GF-D8 (cell line): ENCODE measurements at regions not wholly inside any gene's neighbourhood (a gene's known extent, or its start where the extent isn't known, plus 50 kb on each side); places are given as distances from the start of the nearest gene placed in this dataset.
A peak's percentile ranks its signal among the peaks of the same experiment; 100 is the strongest.

Experiments used
- DNase-seq: peaks from one replicate; lab custom pipeline; 2025; lab: John Stamatoyannopoulos, UW

- no peak for DNase-seq
Observed at GRCh38 chr12:132424811-132425210, 65.1 kb upstream of the FBRSL1 start.

DNA sequence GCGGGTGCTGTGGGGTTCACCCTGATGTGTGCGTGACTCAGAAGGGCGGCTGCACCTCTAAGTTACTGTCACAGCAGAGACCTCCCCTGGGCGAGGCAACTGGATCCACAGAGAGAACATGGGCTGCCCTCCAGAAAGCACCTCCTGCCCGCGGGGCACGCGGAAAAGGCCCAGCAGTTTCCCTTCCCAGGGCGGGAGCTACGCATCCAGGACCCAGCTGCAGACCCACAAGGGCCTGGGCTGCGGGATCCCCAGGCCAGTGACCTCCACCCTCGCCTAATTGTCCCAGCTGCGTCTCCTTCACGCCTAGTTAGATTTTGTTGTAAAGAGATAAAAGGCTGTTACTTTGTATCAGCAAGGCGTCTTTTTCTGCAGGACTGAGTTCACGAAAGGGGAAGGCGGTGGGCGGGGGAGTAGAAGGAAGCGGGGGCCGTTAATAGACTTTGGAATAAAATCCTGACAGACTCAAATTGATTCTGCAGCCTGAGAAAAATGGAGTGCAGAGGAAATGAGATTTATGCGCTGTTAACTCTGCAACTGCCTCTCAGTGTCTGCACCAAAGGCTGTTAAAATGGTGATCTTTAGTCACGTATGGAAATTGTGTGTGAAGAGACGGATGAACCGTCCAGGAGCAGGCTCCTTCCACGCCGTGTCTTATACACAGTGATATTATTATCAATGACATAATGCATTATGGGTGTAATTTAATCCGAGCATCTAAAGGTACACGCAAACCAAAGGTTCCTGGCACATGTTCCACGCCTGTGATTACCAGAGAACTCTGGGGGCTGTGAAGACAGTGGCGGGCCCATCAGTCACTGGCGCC, 65.9 kb upstream of the FBRSL1 start:
- DNase-seq, result no peak

- DNase-seq, result no peak
Observed at GRCh38 chr12:132423251-132423819, 66.6 kb upstream of the FBRSL1 start.

DNA sequence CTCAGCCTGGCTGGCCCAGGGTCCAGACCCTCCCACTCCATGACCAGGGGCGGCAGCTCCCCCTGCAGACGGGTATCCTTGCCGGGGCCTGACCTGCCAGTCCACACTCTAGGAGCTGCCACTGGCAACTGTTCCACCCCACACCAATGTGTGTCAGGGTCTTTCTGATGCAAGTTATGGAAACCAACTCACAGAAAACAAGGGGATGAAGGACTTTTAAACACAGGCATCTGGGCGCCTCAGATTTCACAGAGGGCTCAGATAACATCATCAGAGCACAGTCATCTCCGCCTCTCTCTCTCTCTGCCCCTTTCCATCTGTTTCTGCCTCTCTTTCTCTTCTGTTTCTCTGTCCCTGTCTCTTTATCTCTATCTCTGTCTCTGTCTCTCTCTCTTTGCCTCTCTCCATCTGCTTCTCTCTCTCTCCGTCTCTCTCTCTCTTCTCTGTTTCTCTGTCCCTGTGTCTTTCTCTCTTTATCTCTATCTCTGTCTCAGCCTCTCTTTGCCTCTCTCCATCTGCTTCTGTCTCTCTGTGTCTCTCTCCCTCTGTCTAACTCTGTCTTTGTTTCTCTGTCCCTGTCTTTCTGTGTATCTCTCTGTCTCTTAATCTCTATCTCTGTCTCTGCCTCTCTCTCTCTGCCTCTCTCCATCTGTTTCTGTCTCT, 67.4 kb upstream of the FBRSL1 start:
- DNase-seq, result no peak

DNA sequence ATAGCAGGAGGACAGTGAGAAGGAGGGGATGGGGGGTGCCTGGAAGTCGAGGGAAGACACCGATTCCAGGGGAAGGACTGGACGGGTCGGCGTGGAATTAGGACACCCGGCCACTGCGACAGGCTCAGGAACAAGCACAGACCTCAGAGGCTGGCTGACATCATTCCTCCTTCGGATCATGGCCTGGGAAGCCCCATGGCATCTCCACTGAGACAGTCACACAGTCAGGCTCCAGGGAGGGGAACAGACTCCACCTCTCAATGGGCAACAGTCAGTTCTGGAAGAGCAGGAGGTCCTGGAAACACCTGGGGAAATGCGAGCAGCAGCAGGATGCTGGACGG, 67.9 kb upstream of the FBRSL1 start:
- DNase-seq, result no peak

DNA sequence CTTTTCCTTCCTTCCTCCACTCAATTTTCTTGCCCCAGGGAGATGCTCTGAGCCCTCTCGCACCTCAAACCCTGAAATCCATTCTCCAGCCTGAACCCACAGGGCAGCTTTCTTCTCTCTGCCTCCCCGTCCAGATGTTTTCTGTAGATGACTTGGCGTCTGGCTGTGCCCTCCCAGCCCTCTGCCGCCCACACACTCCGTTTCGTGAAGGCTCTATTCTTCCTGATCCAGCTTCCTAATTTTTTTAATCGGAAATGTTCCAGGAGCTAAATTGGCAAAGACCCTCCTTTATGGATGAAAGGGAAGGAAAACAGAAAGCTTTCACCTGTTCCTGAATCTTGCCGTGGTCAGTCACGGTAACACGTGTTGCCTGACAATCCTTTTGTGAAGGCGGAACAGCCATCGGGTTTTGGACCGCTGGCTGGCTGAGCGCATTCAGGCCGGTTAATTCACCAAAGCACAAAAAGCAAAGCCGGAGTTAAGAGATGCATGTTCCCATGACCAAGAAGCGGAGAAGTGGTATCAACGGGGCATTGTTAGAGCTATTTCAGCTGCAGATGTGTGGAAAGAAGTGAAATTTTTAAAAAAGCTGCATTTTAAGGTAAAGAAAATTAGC, 70.2 kb upstream of the FBRSL1 start:
- no peak for DNase-seq

DNA sequence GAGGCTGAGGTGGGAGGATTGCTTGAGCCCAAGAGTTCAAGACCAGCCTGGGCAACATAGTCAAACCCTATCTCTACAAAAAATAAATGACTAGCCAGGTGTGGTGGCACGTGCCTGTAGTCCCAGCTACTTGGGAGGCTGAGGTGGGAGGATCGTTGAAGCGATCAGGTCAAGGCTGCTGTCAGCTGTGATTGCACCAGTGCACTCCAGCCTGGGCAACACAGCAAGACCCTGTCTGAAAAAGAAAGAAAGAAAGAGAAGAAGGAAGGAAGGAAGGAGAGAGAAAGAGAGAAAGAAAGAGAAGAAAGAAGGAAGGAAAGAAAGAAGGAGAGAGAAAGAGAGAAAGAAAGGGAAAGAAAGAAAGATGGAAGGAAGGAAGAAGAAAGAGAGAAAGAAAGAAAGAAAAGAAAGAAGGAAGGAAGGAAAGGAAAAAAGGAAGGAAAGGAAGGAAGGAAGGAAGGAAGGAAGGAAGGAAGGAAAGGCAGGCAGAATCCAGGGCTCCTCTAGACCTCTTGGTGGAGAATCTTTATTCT, 71.5 kb upstream of the FBRSL1 start:
- no peak for DNase-seq

GRCh38 chr12:132417741-132418140, 72.2 kb upstream of the FBRSL1 start:
- no peak for DNase-seq

DNA sequence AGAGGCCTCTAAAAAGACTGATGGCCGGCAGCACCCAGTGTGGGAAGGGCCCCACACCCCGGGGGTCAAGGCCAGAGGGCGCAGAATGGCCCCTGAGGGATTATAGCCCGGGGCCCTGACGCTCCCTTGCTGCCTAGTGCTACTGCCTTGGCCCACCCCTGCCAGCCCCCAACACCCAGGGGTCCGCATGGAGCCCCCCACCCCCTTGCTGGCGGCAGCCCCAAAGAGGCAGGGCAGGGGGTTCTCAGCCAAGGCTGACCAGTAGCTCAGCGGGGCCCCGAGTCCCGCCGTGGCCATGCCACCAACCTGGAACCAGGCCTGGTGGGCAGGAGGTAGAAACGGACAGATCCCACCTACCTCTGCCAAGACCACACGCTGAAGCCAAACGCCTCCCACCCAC, 73.1 kb upstream of the FBRSL1 start:
- no peak for DNase-seq

DNA sequence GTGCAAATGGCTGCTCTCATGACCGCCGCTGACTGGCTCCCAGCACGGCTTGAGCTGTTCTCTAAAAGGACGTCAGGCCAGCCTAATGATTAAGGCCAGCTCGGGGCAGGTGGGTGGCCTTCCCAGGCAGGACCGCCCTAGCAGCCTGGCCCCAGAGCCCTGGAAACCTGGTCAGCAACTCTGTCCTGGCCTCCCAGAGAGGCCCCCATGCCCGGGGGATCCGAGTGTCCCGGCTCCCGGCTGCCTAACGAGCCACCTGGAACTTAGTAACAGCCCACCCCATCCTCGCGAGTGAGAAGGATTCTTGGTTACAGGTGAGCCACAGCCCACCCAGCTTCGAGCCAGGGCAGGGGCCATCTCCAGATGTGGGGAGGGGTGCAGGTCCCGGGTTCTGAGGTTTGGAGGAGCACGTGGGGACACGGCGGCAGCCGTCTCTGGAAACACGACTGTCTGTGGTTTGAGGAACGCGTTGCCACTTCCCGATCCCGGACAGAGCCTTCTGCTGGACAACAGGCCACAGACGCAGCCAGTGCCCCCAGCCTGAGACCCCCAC, 73.8 kb upstream of the FBRSL1 start:
- no peak for DNase-seq

GRCh38 chr12:132415327-132416120, 74.4 kb upstream of the FBRSL1 start:
- DNase-seq, result no peak

- DNase-seq, result peak; percentile 6
Observed at GRCh38 chr12:132414634-132415326, 75.2 kb upstream of the FBRSL1 start.

DNA sequence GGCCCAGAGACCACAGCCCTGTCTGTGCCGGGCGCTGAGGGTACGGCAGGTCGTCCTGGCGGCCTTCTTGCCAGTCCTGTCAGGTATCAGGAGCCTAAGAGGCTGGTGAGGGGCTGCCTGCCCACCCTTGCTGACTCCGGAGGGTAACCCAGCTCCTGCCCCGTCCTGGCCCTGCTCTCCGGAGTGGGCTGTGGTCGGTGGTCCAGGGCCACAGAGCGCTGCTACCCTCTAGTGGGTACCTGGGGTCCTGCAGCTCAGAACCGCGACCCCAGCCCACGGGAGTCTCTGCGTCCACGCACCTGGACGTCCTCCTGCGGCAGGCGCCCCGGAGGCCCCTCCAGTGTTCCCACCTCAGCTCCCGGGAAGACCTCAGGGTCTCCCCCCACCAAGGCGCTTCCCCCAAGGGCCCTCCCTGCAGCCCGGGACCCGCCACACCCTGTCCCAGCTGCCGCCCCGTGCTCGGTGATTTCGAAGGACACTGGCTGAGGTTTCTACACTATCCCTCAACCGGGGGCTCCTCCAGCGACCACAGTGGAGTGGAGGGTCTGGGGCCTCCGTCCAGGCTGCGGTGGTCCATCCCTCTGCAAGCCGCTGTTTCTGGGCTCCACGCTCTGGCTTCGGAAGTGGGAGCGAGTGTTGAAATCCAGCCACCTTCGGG, 75.9 kb upstream of the FBRSL1 start:
- DNase-seq, result no peak

- DNase-seq, result no peak
Observed at GRCh38 chr12:132411457-132411856, 78.5 kb upstream of the FBRSL1 start.

DNA sequence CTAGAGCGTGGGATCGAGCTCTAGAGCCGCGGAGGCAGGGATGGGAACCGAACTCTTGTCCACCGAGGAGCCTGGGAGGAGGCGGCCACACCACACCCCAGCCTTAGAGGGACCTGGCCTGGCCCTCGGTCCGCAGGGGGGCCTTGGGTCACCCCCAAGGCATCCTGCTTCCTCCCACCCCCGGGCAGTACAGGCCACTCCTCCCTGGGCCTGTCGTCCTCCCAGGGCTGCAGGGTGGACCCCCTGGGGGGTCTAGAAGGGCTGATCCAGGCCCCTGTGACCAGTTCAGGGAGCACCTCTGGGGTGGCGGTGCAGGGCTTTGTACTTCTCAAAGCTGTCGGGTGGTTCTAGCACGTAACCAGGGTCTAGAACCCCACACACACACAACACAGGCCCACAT, 79.1 kb upstream of the FBRSL1 start:
- DNase-seq, result no peak

DNA sequence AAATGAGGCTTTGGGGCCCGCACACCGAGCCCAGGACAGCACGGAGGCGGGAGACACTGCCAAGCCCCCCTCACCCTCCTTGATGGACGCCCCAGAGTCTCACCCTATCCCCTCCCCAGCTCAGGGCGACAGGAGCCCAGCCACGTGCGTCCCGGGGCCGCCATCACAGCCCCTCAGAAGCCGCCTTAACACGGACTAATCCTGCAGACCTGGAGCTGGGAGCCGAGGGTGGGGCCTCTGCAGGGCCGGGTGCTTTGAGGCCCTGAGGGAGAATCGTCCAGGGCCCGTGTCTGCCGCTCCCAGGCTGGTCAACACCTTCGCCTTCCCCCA, 79.7 kb upstream of the FBRSL1 start:
- DNase-seq, result no peak

GRCh38 chr12:132409495-132410295, 80.3 kb upstream of the FBRSL1 start:
- DNase-seq, result no peak

- DNase-seq, result no peak
Observed at GRCh38 chr12:132408626-132409494, 79.5 kb upstream of the GALNT9 start.

GRCh38 chr12:132407992-132408391, 78.6 kb upstream of the GALNT9 start:
- no peak for DNase-seq
